ENCODE measurements at regions not wholly inside any gene's neighbourhood (a gene's known extent, or its start where the extent isn't known, plus 50 kb on each side); places are given as distances from the start of the nearest gene placed in this dataset.

GRCh38 chr4:125736057-125736456, 421.3 kb downstream of the FAT4 start:
- in situ Hi-C loops (cut with MboI) (no loop called here), intact Hi-C loops (cut with micrococcal nuclease; ENCODE audit: unreplicated experiment) (no loop called here)
- ATAC-seq = peak; percentile 61; the same call in 2 of the 3 replicates

More at GRCh38 chr4:125736057-125736456, 421.3 kb downstream of the FAT4 start:
- ChIA-PET CTCF (interaction anchor here (0.9 to 3.2 kb wide), 10 partner anchors 10 to 868 kb away, joined by 3 to 17 read pairs (median 4); no protein-coding TSS in a partner anchor), SMC1A (ENCODE audit: uncharacterized antibody, unreplicated experiment) (interaction anchor here (0.7 to 1.7 kb wide), 10 partner anchors 8 to 496 kb away, joined by 3 to 9 read pairs (median 4); no protein-coding TSS in a partner anchor), POLR2A (no interaction called here), RAD21 (ENCODE audit: unreplicated experiment) (interaction anchor here (1.2 kb wide), 2 partner anchors 75 to 241 kb away, joined by 3 to 4 read pairs; no protein-coding TSS in a partner anchor)
- Histone ChIP-seq H3K4me3 (no peak overlapping the region), H3K9me3 (replicated peaks; ENCODE audit: control insufficient read depth, insufficient read depth, low read length) (no peaks in the 10 kb centered on the region), H3K27ac (ENCODE audit: control insufficient read depth, insufficient read depth) (no peak overlapping the region), H3K4me1 (ENCODE audit: control insufficient read depth, insufficient read depth, low read length) (no peaks in the 10 kb centered on the region), H4K20me1 (ENCODE audit: control insufficient read depth, insufficient read depth) (no peaks in the 10 kb centered on the region), H2AFZ (ENCODE audit: control insufficient read depth, low read depth, low read length) (no peak overlapping the region), H3K4me2 (ENCODE audit: control insufficient read depth, insufficient read depth) (no peak overlapping the region), H3K36me3 (ENCODE audit: control insufficient read depth in 2 of 2, insufficient read depth in 2 of 2, low read length in 1 of 2) (no peaks in the 10 kb centered on the region), H3K27me3 (replicated peaks in 1 of 2; ENCODE audit: control insufficient read depth in 2 of 2, insufficient read depth in 2 of 2, low read length in 1 of 2) (no peaks in the 10 kb centered on the region), H3K9ac (ENCODE audit: control insufficient read depth, insufficient read depth, low read length) (no peak overlapping the region), H3K79me2 (ENCODE audit: control insufficient read depth, insufficient read depth, low read length) (no peaks in the 10 kb centered on the region)
- 0% methylated on average over 1 of the region's 1 CpG for WGBS (ENCODE audit: insufficient coverage, insufficient replicate concordance, low lambda C conversion rate, missing lambda C conversion rate)
- DNase-seq (ENCODE audit: low read depth, low spot score) (no peak), FAIRE-seq (no peak)
- BruUV-seq (replicated peaks) = no TSS peak
- TF ChIP-seq SMC3 (IDR thresholded peaks at IDR 0.05; ENCODE audit: borderline replicate concordance, low read length) = peak; percentile 18; the same call in 1 of the 2 replicates
- no peak for TF ChIP-seq IRF3 (IDR thresholded peaks at IDR 0.05)
- TF ChIP-seq CTCF (IDR thresholded peaks at IDR 0.05 in 2 of 3, conservative IDR thresholded peaks at IDR 0.05 in 1 of 3; ENCODE audit: control insufficient read depth in 2 of 3, extremely low read depth in 1 of 3, insufficient read depth in 1 of 3, low read depth in 3 of 3, low read length in 3 of 3) = peak in 1 of 3 experiments; percentile 21; a peak in 1 of 6 replicates
